GM19372 (cell line): ENCODE measurements at regions not wholly inside any gene's neighbourhood (a gene's known extent, or its start where the extent isn't known, plus 50 kb on each side); places are given as distances from the start of the nearest gene placed in this dataset.

ENCODE experiments used
- ATAC-seq: cut with Tn5 transposase; IDR thresholded peaks from one replicate; pipeline ENCODE4 v1.9.1; 2021; ENCODE audit warnings: mild to moderate bottlenecking, low read depth, moderate library complexity; ENCODE audit not compliant: unreplicated experiment

GRCh38 chr13:73972545-73972944 is 161.7 kb downstream of the KLF12 start:
- ATAC-seq, result no peak

DNA sequence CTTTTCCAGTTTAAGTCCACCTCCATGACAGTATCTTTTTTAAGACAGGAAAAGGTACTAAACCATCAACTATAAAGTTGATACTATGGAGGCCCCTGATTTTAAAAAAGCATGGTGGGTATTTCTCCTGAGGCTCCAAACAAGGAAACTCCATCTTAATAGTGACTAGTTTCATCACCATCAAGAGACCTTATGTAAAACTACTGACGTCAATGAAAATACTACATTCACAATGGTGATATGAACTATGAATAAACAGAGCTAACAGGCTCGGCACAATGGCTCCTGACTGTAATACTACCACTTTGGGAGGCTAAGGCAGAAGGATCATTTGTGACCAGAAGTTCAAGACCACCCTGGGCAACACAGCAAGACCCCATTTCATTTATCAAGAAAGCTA is 162.7 kb downstream of the KLF12 start:
- ATAC-seq, result no peak

DNA sequence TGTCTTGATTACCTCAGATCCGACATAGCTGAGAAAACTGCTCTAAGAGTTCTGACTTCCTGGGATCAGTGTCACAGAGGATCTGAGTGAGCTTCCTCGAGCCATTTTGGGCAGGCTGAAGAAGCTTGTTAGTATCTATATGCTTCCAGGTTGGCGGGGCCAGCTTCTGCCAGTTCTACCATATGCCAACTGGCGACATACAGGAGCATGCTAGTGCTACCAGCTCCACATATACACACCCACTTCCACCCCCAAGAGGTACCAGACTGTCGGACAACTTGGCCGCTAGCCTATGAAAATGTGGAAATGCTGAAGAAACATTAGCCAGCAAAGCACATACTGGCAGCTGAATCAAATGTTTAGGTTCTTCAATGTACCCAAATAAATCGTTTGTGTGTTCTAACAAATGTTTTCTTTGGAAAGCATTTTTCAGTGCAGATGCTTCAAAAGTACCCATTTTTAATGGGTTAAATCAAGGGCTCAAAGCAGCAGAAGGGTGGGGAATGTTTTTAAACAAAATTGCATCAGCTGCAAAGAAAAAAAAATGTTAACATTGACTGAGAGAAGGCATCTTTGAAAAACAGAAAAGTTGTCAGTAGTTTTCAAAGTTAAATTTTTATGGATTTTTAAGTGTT is 163.7 kb downstream of the KLF12 start:
- no peak for ATAC-seq

GRCh38 chr13:73967397-73968165 is 166.6 kb downstream of the KLF12 start:
- ATAC-seq, result peak; percentile 99

GRCh38 chr13:73966331-73966730 is 167.9 kb downstream of the KLF12 start:
- no peak for ATAC-seq

DNA sequence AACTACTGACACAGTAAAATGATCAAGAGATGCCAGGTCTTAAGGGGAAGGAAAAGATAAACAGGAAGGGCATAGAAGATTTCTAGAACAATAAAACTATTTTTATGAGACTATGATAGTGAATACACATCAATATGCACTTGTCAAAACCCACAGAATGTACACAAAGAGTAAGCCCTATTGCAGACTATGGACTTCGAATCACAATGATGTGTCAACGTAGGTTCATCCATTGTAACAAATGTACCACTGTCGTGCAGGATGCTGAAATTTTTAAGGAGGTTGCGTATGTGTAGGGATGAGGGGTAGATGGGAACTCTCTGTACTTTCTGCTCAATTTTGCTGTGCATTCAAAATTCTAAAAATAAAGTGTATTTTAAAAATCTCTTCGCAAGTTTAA is 171.9 kb downstream of the KLF12 start:
- ATAC-seq, result no peak

GRCh38 chr13:73961181-73961580 is 173.0 kb downstream of the KLF12 start:
- ATAC-seq, result no peak

- peak; percentile 88 for ATAC-seq
Measured at GRCh38 chr13:73960474-73960873, 173.7 kb downstream of the KLF12 start.

GRCh38 chr13:73958657-73959397 is 175.4 kb downstream of the KLF12 start:
- ATAC-seq, result no peak

- ATAC-seq, result no peak
Measured at GRCh38 chr13:73957889-73958288, 176.3 kb downstream of the KLF12 start.

DNA sequence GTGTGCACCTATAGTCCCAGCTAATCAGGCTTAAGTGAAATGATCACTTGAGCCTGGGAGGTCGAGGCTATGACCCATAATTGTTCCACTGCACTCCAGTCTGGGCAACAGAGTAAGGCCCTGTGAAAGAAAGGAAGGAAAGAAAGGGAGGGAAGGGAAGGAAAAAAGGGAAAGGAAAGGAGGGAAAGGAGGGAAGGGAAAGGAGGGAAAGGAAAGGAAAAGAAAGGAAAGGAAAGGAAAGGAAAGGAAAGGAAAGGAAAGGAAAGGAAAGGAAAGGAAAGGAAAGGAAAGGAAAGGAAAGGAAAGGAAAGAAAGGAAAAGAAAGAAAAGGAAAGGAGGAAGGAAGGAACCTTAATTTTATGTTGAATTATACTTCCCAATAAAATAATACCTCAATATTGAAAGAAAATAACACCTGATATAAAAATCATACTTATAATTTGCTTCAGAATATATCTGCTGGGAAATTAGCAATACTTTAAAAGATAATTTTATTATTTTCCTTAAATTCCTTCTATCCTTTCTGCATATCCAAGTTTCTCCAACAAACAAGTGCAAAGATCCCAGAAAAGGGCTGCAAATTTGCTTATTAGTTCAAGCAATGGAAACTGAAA is 177.3 kb downstream of the KLF12 start:
- no peak for ATAC-seq

GRCh38 chr13:73955977-73956500 is 178.2 kb downstream of the KLF12 start:
- ATAC-seq, result no peak

- ATAC-seq, result no peak
Measured at GRCh38 chr13:73954808-73955207, 179.4 kb downstream of the KLF12 start.

- ATAC-seq, result no peak
Measured at GRCh38 chr13:73952648-73953047, 181.6 kb downstream of the KLF12 start.

DNA sequence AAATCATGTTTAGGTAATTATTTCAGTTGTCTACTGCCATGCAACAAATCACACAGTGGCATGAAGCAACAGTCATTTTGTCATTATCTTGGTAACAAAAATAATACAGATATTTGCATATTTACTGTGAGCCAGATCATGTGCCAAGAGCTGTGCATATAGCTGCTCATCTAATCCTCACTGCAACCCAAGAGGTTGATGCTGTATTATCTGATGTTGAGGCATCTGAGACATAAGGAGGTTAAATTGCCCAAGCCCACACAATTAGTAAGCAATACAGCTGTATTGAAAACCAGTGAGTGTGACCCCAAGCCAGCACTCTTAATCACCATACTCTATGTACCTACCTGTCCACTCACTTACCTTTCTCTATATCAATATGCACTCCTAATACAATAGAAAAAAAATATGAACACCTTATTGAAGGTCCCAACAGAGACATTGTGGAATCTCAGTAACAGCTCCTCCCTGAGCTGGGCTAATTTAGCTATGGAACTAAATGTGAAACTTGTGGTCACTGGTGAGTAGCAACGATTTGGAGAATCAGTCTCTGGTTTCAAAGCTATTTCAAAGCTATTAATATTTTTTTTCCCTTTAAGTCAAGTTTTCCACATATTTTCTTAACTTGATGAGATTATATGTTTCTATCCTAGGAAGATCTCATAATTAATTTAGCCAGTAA is 185.2 kb downstream of the KLF12 start:
- peak; percentile 48 for ATAC-seq

DNA sequence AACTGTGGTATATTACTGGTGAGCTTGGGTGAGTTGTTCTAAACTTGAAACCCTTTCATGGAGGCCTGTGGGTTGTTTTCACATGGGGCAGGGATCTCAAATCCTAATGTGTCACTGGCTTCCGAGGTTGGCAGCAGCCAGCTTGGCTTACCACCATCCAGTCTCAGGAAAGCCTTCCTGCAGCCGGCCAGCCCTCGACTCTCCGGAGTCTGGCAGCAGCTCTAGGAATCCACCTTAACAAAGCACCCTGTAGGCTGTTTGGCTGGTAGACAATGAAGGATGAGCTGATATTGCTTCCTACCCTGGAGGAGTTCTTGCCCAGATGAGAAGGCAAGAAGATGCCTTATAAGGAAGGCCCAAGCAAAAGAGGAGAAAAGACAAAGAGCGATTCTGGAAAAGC is 188.3 kb downstream of the KLF12 start:
- no peak for ATAC-seq

DNA sequence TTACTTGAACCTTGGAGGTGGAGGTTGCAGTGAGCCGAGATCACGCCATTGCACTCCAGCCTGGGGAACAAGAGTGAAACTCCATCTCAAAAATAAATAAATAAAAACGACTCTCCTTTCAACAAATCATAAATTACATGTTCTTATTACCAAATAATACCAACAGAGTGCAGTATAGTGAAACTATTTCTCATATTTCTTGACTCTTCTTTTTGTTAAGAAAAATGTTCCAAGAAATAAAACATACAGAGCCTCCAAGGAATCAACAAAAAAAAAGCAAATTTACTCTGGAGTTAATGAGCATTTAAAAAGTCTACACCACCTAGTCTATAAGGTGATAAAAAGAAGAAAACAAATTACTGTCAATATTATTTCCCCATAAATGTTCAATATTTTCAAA is 188.8 kb downstream of the KLF12 start:
- ATAC-seq, result no peak

DNA sequence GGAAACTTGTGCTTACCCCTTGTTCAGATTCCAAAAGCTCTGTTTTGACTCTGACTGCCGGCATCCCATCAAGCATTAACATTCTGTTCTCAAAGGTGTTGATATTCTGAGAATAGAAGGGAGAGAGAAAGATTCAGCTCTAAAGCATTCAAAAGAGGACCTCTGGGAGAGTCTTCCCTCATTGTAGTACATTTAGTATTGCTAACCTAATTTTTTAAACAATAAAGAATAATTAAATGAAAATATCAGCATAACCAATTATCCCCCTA is 190.3 kb downstream of the KLF12 start:
- no peak for ATAC-seq

- peak; percentile 82 for ATAC-seq
Measured at GRCh38 chr13:73943137-73943964, 190.9 kb downstream of the KLF12 start.

GRCh38 chr13:73941752-73942151 is 192.5 kb downstream of the KLF12 start:
- no peak for ATAC-seq
